GM12878 (cell line): ENCODE measurements at regions not wholly inside any gene's neighbourhood (a gene's known extent, or its start where the extent isn't known, plus 50 kb on each side); places are given as distances from the start of the nearest gene placed in this dataset.

ENCODE experiments used
- ATAC-seq: fragments of 200-7000 bp; cut with Tn5 transposase; 3 replicates; pipeline ENCODE4 v1.9.1; 2020; ENCODE audit warnings: mild to moderate bottlenecking, moderate library complexity
- BruUV-seq: library from RNA; stranded (reverse); fragments of 400-500 nt; replicated peaks from 2 replicates; lab custom pipeline; 2021; lab: Mats Ljungman, UMichigan
- CTCF ChIA-PET: fragments of 300-600 bp; sonication (Branson Sonifier 250); formaldehyde crosslinking; extraction: SDS; loops from one replicate; lab custom pipeline; 2021; ENCODE audit warnings: inconsistent platforms; lab: Yijun Ruan, JAX
- POLR2A ChIA-PET: fragments of 350-600 bp; formaldehyde crosslinking; extraction: SDS; loops from one replicate; lab custom pipeline; 2021; ENCODE audit warnings: inconsistent platforms; lab: Charles Lee
- RAD21 ChIA-PET: fragments of 300-600 bp; sonication (Branson Sonifier 250); formaldehyde crosslinking; loops from one replicate; lab custom pipeline; 2023; ENCODE audit warnings: antibody characterized with exemption; ENCODE audit not compliant: unreplicated experiment; lab: Charles Lee
- SMC1A ChIA-PET: fragments of 300-600 bp; sonication (Branson Sonifier 250); formaldehyde crosslinking; loops from one replicate; lab custom pipeline; 2023; ENCODE audit not compliant: unreplicated experiment, uncharacterized antibody; lab: Charles Lee
- DNase-seq: peaks from one replicate; pipeline ENCODE4 v3.0.0-alpha.2; 2011; ENCODE audit warnings: low read depth, low spot score
- FAIRE-seq: peaks from 3 replicates; lab custom pipeline; 2011; peaks lifted over from hg19 to GRCh38; lab: Jason Lieb, UNC
- H2AFZ ChIP-seq: 2 replicates; pipeline ENCODE4 v1.6.0; 2011; ENCODE audit warnings: low read depth, low read length, control low read depth; ENCODE audit not compliant: control insufficient read depth
- H3K27ac ChIP-seq: 2 replicates; pipeline ENCODE4 v1.5.1; 2011; ENCODE audit warnings: control low read depth; ENCODE audit not compliant: control insufficient read depth, insufficient read depth
- H3K27me3 ChIP-seq, 2 experiments: replicated peaks in 1 of 2; 2 replicates each; pipeline versions ENCODE4 v1.6.0 to v1.6.1; 2011; ENCODE audit warnings: low read length in 1 of 2; ENCODE audit not compliant: control insufficient read depth in 2 of 2, insufficient read depth in 2 of 2
- H3K36me3 ChIP-seq, 2 experiments: 2 replicates each; pipeline ENCODE4 v1.5.1; 2011; ENCODE audit warnings: low read length in 1 of 2; ENCODE audit not compliant: control insufficient read depth in 2 of 2, insufficient read depth in 2 of 2
- H3K4me1 ChIP-seq: 2 replicates; pipeline ENCODE4 v1.6.1; 2011; ENCODE audit warnings: mild to moderate bottlenecking, low read length, moderate library complexity, mixed read lengths; ENCODE audit not compliant: control insufficient read depth, insufficient read depth
- H3K4me2 ChIP-seq: 2 replicates; pipeline ENCODE4 v1.6.0; 2011; ENCODE audit warnings: control low read depth; ENCODE audit not compliant: control insufficient read depth, insufficient read depth
- H3K4me3 ChIP-seq: fragments of 200-600 bp; sonication (generic); 2 replicates; pipeline ENCODE4 v1.5.1; 2016
- H3K79me2 ChIP-seq: 2 replicates; pipeline ENCODE4 v1.6.0; 2011; ENCODE audit warnings: low read length; ENCODE audit not compliant: control insufficient read depth, insufficient read depth
- H3K9ac ChIP-seq: 2 replicates; pipeline ENCODE4 v1.8.0; 2011; ENCODE audit warnings: low read length, control low read depth, mixed read lengths; ENCODE audit not compliant: control insufficient read depth, insufficient read depth
- H3K9me3 ChIP-seq: replicated peaks from 3 replicates; pipeline ENCODE4 v1.5.1; 2011; ENCODE audit warnings: mild to moderate bottlenecking, low read length; ENCODE audit not compliant: control insufficient read depth, insufficient read depth
- H4K20me1 ChIP-seq: 2 replicates; pipeline ENCODE4 v1.6.0; 2011; ENCODE audit not compliant: control insufficient read depth, insufficient read depth
- CBX3 ChIP-seq: fragments of 200-600 bp; sonication (generic); IDR thresholded peaks from 2 replicates; pipeline ENCODE4 v1.6.1; 2016; ENCODE audit warnings: low read depth, borderline replicate concordance
- KLF5 ChIP-seq: fragments of 450-650 bp; IDR thresholded peaks from 2 replicates; pipeline ENCODE4 v1.6.1; 2014; ENCODE audit warnings: mild to moderate bottlenecking; ENCODE audit not compliant: partially characterized antibody
- NR2F1 ChIP-seq: fragments of 450-650 bp; conservative IDR thresholded peaks from 2 replicates; pipeline ENCODE4 v1.6.1; 2017; ENCODE audit warnings: mild to moderate bottlenecking
- STAT1 ChIP-seq: fragments of 450-650 bp; conservative IDR thresholded peaks from 2 replicates; pipeline ENCODE4 v1.6.1; 2014; ENCODE audit warnings: antibody characterized with exemption, mild to moderate bottlenecking
- TAF1 ChIP-seq: IDR thresholded peaks from 2 replicates; pipeline ENCODE4 v1.6.1; 2011; ENCODE audit warnings: mild to moderate bottlenecking, low read depth, low read length, borderline replicate concordance
- TCF12 ChIP-seq: IDR thresholded peaks from 2 replicates; pipeline ENCODE4 v1.6.1; 2011; ENCODE audit warnings: low read depth, mild to moderate bottlenecking, low read length
- ZNF217 ChIP-seq: fragments of 450-650 bp; IDR thresholded peaks from 2 replicates; pipeline ENCODE4 v1.6.1; 2017; ENCODE audit warnings: antibody characterized with exemption, mild to moderate bottlenecking
- ZZZ3 ChIP-seq: IDR thresholded peaks from 2 replicates; pipeline ENCODE4 v1.6.1; 2011; ENCODE audit warnings: low read depth; ENCODE audit not compliant: control insufficient read depth, insufficient read length
- WGBS: methylation state at CpG from one replicate; pipeline ENCODE4 v1.1.6; 2016; ENCODE audit warnings: low lambda C conversion rate; ENCODE audit not compliant: insufficient replicate concordance, insufficient coverage; ENCODE audit errors: missing lambda C conversion rate; 5-methylcytosine and 5-hydroxymethylcytosine counted together
- in situ Hi-C: fragments of 300-500 bp; cut with MboI; formaldehyde crosslinking; loops from 9 replicates; pipeline ENCODE4 v1.14.3; 2018; ENCODE audit warnings: mixed read lengths
- intact Hi-C: fragments of 100-400 bp; cut with micrococcal nuclease; formaldehyde crosslinking; loops from one replicate; pipeline ENCODE4 v1.14.2; 2022; ENCODE audit not compliant: unreplicated experiment
- TF ChIP-seq, protein P1 (sequence below): fragments of 450-650 bp; formaldehyde crosslinking; IDR thresholded peaks from 2 replicates; pipeline ENCODE4 v1.4.0; 2020; ENCODE audit warnings: mild to moderate bottlenecking, moderate library complexity
- TF ChIP-seq, protein P2 (sequence below): fragments of 450-650 bp; formaldehyde crosslinking; IDR thresholded peaks from 2 replicates; pipeline ENCODE4 v1.5.0; 2022; ENCODE audit warnings: mild to moderate bottlenecking, missing genetic modification characterization
- TF ChIP-seq, protein P3 (sequence below): fragments of 450-650 bp; IDR thresholded peaks from 2 replicates; pipeline ENCODE4 v1.6.1; 2017; ENCODE audit warnings: mild to moderate bottlenecking

DNA sequence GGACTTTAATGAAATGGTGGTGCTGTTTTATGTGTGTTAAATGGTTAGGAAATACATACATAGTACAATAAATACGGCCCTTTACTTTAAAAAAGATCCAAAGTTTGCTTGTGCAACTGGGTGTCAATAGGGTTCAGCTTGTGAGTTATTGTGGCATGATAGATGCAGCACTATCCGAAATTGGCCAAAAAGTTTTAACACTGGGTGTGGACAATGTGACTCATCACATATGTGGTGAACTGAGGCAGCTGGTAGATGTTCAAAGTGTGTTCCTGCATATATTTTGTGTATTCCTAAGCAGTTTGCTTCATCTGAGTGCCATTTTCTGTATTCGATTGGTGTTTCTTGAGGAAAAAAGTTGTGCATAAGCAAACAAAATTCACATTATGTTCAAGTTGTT is 473.1 kb downstream of the KIF20B start:
- H3K79me2 ChIP-seq, result no peaks in the 10 kb centered on the region
- H4K20me1 ChIP-seq, result no peaks in the 10 kb centered on the region
- H3K27me3 ChIP-seq, result no peaks in the 10 kb centered on the region
- no peaks in the 10 kb centered on the region for H3K36me3 ChIP-seq
- ChIA-PET SMC1A (no interaction called here), POLR2A (no interaction called here), CTCF (interaction anchor here (0.7 kb wide), 1 partner anchor 15 kb away, joined by 3 read pairs; no protein-coding TSS in a partner anchor), RAD21 (no interaction called here)
- FAIRE-seq (no peak), DNase-seq (no peak), ATAC-seq (no peak)
- H3K4me1 ChIP-seq, result no peaks in the 10 kb centered on the region
- H3K9me3 ChIP-seq, result no peaks in the 10 kb centered on the region; the same call in 2 of the 3 replicates
- no peak overlapping the region for H3K4me2 ChIP-seq
- WGBS, result 9% methylated on average over 3 of the region's 3 CpGs
- in situ Hi-C loops (no loop called here), intact Hi-C loops (no loop called here)
- H3K27ac ChIP-seq, result no peak overlapping the region
- no peak overlapping the region for H3K9ac ChIP-seq
- H2AFZ ChIP-seq, result no peak overlapping the region
- BruUV-seq, result no TSS peak
- no peak overlapping the region for H3K4me3 ChIP-seq
- TF ChIP-seq, protein P1, sequence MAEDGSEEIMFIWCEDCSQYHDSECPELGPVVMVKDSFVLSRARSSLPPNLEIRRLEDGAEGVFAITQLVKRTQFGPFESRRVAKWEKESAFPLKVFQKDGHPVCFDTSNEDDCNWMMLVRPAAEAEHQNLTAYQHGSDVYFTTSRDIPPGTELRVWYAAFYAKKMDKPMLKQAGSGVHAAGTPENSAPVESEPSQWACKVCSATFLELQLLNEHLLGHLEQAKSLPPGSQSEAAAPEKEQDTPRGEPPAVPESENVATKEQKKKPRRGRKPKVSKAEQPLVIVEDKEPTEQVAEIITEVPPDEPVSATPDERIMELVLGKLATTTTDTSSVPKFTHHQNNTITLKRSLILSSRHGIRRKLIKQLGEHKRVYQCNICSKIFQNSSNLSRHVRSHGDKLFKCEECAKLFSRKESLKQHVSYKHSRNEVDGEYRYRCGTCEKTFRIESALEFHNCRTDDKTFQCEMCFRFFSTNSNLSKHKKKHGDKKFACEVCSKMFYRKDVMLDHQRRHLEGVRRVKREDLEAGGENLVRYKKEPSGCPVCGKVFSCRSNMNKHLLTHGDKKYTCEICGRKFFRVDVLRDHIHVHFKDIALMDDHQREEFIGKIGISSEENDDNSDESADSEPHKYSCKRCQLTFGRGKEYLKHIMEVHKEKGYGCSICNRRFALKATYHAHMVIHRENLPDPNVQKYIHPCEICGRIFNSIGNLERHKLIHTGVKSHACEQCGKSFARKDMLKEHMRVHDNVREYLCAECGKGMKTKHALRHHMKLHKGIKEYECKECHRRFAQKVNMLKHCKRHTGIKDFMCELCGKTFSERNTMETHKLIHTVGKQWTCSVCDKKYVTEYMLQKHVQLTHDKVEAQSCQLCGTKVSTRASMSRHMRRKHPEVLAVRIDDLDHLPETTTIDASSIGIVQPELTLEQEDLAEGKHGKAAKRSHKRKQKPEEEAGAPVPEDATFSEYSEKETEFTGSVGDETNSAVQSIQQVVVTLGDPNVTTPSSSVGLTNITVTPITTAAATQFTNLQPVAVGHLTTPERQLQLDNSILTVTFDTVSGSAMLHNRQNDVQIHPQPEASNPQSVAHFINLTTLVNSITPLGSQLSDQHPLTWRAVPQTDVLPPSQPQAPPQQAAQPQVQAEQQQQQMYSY (CRISPR knock-in tag), result no peak
- TF ChIP-seq ZZZ3 (no peak), ZNF217 (no peak), TCF12 (no peak), TAF1 (no peak), STAT1 (no peak), CBX3 (no peak), KLF5 (no peak), NR2F1 (no peak)
- TF ChIP-seq, protein P2, sequence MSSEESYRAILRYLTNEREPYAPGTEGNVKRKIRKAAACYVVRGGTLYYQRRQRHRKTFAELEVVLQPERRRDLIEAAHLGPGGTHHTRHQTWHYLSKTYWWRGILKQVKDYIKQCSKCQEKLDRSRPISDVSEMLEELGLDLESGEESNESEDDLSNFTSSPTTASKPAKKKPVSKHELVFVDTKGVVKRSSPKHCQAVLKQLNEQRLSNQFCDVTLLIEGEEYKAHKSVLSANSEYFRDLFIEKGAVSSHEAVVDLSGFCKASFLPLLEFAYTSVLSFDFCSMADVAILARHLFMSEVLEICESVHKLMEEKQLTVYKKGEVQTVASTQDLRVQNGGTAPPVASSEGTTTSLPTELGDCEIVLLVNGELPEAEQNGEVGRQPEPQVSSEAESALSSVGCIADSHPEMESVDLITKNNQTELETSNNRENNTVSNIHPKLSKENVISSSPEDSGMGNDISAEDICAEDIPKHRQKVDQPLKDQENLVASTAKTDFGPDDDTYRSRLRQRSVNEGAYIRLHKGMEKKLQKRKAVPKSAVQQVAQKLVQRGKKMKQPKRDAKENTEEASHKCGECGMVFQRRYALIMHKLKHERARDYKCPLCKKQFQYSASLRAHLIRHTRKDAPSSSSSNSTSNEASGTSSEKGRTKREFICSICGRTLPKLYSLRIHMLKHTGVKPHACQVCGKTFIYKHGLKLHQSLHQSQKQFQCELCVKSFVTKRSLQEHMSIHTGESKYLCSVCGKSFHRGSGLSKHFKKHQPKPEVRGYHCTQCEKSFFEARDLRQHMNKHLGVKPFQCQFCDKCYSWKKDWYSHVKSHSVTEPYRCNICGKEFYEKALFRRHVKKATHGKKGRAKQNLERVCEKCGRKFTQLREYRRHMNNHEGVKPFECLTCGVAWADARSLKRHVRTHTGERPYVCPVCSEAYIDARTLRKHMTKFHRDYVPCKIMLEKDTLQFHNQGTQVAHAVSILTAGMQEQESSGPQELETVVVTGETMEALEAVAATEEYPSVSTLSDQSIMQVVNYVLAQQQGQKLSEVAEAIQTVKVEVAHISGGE, result no peak
- TF ChIP-seq, protein P3, sequence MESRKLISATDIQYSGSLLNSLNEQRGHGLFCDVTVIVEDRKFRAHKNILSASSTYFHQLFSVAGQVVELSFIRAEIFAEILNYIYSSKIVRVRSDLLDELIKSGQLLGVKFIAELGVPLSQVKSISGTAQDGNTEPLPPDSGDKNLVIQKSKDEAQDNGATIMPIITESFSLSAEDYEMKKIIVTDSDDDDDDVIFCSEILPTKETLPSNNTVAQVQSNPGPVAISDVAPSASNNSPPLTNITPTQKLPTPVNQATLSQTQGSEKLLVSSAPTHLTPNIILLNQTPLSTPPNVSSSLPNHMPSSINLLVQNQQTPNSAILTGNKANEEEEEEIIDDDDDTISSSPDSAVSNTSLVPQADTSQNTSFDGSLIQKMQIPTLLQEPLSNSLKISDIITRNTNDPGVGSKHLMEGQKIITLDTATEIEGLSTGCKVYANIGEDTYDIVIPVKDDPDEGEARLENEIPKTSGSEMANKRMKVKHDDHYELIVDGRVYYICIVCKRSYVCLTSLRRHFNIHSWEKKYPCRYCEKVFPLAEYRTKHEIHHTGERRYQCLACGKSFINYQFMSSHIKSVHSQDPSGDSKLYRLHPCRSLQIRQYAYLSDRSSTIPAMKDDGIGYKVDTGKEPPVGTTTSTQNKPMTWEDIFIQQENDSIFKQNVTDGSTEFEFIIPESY, result no peak
